CD14-positive monocyte (primary cell): ENCODE measurements at regions not wholly inside any gene's neighbourhood (a gene's known extent, or its start where the extent isn't known, plus 50 kb on each side); places are given as distances from the start of the nearest gene placed in this dataset.

Source experiments
- DNase-seq, 3 donors: peaks; one replicate each; pipeline ENCODE4 v3.0.0-alpha.2; 2011 to 2022
- H2AFZ ChIP-seq: 2 replicates; pipeline ENCODE4 v1.6.0; 2012; ENCODE audit warnings: mild to moderate bottlenecking, low read depth, low read length, inconsistent platforms; ENCODE audit not compliant: insufficient read depth, poor library complexity, severe bottlenecking
- H3K27ac ChIP-seq, 2 donors: 1 replicate in 1 of 2; 2 replicates in 1 of 2; pipeline ENCODE4 v1.5.1; 2012 to 2013; ENCODE audit warnings: low read length in 2 of 2, control low read depth in 1 of 2, inconsistent platforms in 1 of 2, low read depth in 1 of 2, mild to moderate bottlenecking in 1 of 2
- H3K27me3 ChIP-seq, 2 donors: one replicate each; pipeline versions ENCODE4 v1.6.0 to v1.6.1; 2011 to 2013; ENCODE audit warnings: low read length in 2 of 2; ENCODE audit not compliant: control insufficient read depth in 2 of 2, insufficient read depth in 2 of 2
- H3K36me3 ChIP-seq, 2 donors: replicated peaks in 1 of 2; 1 replicate in 1 of 2; 2 replicates in 1 of 2; pipeline versions ENCODE4 v1.5.1 to v1.6.1; 2012 to 2013; ENCODE audit warnings: low read length in 2 of 2, control low read depth in 1 of 2, inconsistent platforms in 1 of 2, mild to moderate bottlenecking in 1 of 2; ENCODE audit not compliant: insufficient read depth in 2 of 2, control insufficient read depth in 1 of 2
- H3K4me1 ChIP-seq, 2 donors: 1 replicate in 1 of 2; 2 replicates in 1 of 2; pipeline versions ENCODE4 v1.5.1 to v1.6.1; 2012 to 2013; ENCODE audit warnings: low read length in 2 of 2, control low read depth in 1 of 2, inconsistent platforms in 1 of 2, mild to moderate bottlenecking in 1 of 2, moderate library complexity in 1 of 2; ENCODE audit not compliant: insufficient read depth in 2 of 2, control insufficient read depth in 1 of 2
- H3K4me2 ChIP-seq: replicated peaks from 2 replicates; pipeline ENCODE3; 2012; ENCODE audit warnings: low read length, moderate library complexity, mild to moderate bottlenecking; ENCODE audit not compliant: poor library complexity, severe bottlenecking; ENCODE audit errors: extremely low read depth
- H3K4me3 ChIP-seq, 3 experiments: fragments of 200-600 bp in 1 of 3; sonication (generic) in 1 of 3; replicated peaks in 1 of 3; 1 replicate in 2 of 3; 2 replicates in 1 of 3; pipeline ENCODE4 v1.5.1; 2011 to 2013; ENCODE audit warnings: low read length in 3 of 3, mild to moderate bottlenecking in 3 of 3, control low read depth in 2 of 3, low read depth in 2 of 3, inconsistent platforms in 1 of 3, moderate library complexity in 1 of 3
- H3K79me2 ChIP-seq: 2 replicates; pipeline ENCODE4 v1.6.0; 2012; ENCODE audit warnings: mild to moderate bottlenecking, control low read depth, inconsistent platforms, low read length, moderate library complexity; ENCODE audit not compliant: insufficient read depth
- H3K9ac ChIP-seq: 2 replicates; pipeline ENCODE4 v1.6.0; 2017; ENCODE audit warnings: low read length, mild to moderate bottlenecking; ENCODE audit not compliant: insufficient read depth, poor library complexity, severe bottlenecking
- H3K9me3 ChIP-seq, 2 donors: replicated peaks in 1 of 2; 1 replicate in 1 of 2; 2 replicates in 1 of 2; pipeline versions ENCODE4 v1.5.1 to v1.6.1; 2012 to 2013; ENCODE audit warnings: low read length in 2 of 2, control low read depth in 1 of 2; ENCODE audit not compliant: control insufficient read depth in 1 of 2, insufficient read depth in 1 of 2
- H4K20me1 ChIP-seq: 2 replicates; pipeline ENCODE4 v1.6.0; 2012; ENCODE audit warnings: mild to moderate bottlenecking, low read length, control low read depth, moderate library complexity; ENCODE audit not compliant: insufficient read depth
- H3K27ac Mint-ChIP-seq, 7 donors: one replicate each; pipeline ENCODE4 v1.8.0; 2020; ENCODE audit warnings: mild to moderate bottlenecking in 7 of 7, mixed read lengths in 7 of 7, moderate library complexity in 6 of 7, inconsistent platforms in 2 of 7
- H3K27me3 Mint-ChIP-seq, 3 donors: one replicate each; pipeline ENCODE4 v1.8.0; 2021 to 2022; ENCODE audit warnings: low read depth in 3 of 3, mild to moderate bottlenecking in 3 of 3, mixed read lengths in 3 of 3, moderate library complexity in 3 of 3, inconsistent platforms in 1 of 3
- H3K36me3 Mint-ChIP-seq, 2 donors: one replicate each; pipeline ENCODE4 v1.8.0; 2020; ENCODE audit warnings: mixed read lengths in 2 of 2, inconsistent platforms in 1 of 2, mild to moderate bottlenecking in 1 of 2
- H3K4me1 Mint-ChIP-seq: one replicate; pipeline ENCODE4 v1.8.0; 2020; ENCODE audit warnings: mild to moderate bottlenecking, mixed read lengths
- H3K4me3 Mint-ChIP-seq, 2 donors: one replicate each; pipeline ENCODE4 v1.8.0; 2020; ENCODE audit warnings: mild to moderate bottlenecking in 2 of 2, mixed read lengths in 2 of 2, moderate library complexity in 1 of 2
- H3K9me3 Mint-ChIP-seq, 7 donors: one replicate each; pipeline ENCODE4 v1.8.0; 2020 to 2022; ENCODE audit warnings: mixed read lengths in 7 of 7, mild to moderate bottlenecking in 6 of 7, moderate library complexity in 6 of 7, inconsistent platforms in 2 of 7
- whole genome bisulfite sequencing: methylation state at CpG from one replicate; pipeline ENCODE4 v1.1.5; 2013; ENCODE audit warnings: missing lambda C conversion rate; ENCODE audit not compliant: insufficient coverage; 5-methylcytosine and 5-hydroxymethylcytosine counted together
- intact Hi-C, 2 donors: fragments of 100-400 bp; cut with micrococcal nuclease; formaldehyde crosslinking; loops; one replicate each; pipeline versions ENCODE4 v1.15.0 to v1.15.1; 2023
- TF ChIP-seq, protein P1 (sequence below): fragments of 200-600 bp; IDR thresholded peaks from one replicate; pipeline ENCODE4 v1.8.0; 2022; ENCODE audit warnings: antibody characterized with exemption, mild to moderate bottlenecking

DNA sequence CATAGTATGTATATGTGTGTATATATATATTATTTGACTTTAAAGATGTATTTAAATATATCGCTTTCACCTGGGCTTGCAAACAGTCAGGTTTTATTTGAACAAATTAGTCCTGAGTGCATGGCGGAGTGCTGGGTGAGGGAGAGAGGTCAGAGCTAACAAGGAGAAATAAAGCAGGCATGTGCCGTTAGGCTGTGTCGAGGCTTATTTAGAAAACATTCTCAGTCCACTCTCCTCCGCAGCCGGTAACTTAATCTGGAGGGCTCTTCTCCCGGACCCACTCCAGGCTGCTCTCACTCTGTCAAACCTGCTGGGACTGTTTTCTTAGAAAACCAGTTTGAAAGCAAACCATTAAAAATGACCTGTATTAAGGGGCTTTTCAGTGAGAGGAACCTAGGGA lies 455.9 kb downstream of the MN1 start:
- no peak for DNase-seq
- Mint-ChIP-seq H3K9me3 (peaks cover 0 to 6% (median 3%) of the 10 kb centered on the region in 7 donors), H3K36me3 (no peaks in the 10 kb centered on the region), H3K4me3 (no peak overlapping the region), H3K27me3 (peaks cover 0 to 9% (median 6%) of the 10 kb centered on the region in 3 donors), H3K27ac (no peak overlapping the region), H3K4me1 (no peaks in the 10 kb centered on the region)
- Histone ChIP-seq H3K4me2 (no peak overlapping the region), H3K4me3 (no peak overlapping the region), H3K9me3 (peaks cover 0 to 3% of the 10 kb centered on the region in 2 donors), H3K9ac (no peak overlapping the region), H3K79me2 (no peaks in the 10 kb centered on the region), H3K36me3 (no peaks in the 10 kb centered on the region), H4K20me1 (no peaks in the 10 kb centered on the region), H3K27me3 (peaks cover 0 to 4% of the 10 kb centered on the region in 2 donors), H2AFZ (no peak overlapping the region), H3K27ac (no peak overlapping the region), H3K4me1 (no peaks in the 10 kb centered on the region)
- TF ChIP-seq, protein P1, sequence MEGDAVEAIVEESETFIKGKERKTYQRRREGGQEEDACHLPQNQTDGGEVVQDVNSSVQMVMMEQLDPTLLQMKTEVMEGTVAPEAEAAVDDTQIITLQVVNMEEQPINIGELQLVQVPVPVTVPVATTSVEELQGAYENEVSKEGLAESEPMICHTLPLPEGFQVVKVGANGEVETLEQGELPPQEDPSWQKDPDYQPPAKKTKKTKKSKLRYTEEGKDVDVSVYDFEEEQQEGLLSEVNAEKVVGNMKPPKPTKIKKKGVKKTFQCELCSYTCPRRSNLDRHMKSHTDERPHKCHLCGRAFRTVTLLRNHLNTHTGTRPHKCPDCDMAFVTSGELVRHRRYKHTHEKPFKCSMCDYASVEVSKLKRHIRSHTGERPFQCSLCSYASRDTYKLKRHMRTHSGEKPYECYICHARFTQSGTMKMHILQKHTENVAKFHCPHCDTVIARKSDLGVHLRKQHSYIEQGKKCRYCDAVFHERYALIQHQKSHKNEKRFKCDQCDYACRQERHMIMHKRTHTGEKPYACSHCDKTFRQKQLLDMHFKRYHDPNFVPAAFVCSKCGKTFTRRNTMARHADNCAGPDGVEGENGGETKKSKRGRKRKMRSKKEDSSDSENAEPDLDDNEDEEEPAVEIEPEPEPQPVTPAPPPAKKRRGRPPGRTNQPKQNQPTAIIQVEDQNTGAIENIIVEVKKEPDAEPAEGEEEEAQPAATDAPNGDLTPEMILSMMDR, result no peak
- 96% methylated on average over 2 of the region's 7 CpGs for WGBS
- intact Hi-C loops, result no loop called here

DNA sequence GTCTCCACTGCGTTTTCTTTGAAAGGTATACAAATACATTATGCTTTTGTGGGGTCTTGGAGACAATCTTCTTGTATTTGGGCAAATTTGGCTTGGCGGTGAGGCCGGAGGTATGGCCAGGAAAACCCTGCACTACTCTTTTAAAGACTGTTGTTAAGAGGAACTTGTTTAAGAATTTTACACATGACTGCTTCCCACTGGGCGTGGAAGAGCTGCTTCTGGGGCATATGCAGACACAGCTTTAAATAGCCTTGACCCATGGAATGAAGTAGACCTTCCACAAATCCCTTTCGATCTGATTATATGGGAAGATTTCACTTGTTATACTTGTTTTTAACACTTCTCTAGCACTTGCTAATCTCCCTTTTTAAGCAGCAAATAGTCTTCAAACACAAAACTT lies 453.6 kb downstream of the MN1 start:
- no peak overlapping the region for H3K9ac ChIP-seq
- WGBS, result no CpG with 5 or more reads among the region's 5 CpGs
- H3K79me2 ChIP-seq, result no peaks in the 10 kb centered on the region
- DNase-seq, result no peak
- Mint-ChIP-seq H3K4me3 (no peak overlapping the region), H3K27me3 (peaks cover 0 to 6% (median 6%) of the 10 kb centered on the region in 3 donors), H3K4me1 (no peaks in the 10 kb centered on the region), H3K9me3 (peaks cover 0 to 6% (median 3%) of the 10 kb centered on the region in 7 donors), H3K27ac (no peak overlapping the region), H3K36me3 (no peaks in the 10 kb centered on the region)
- no peaks in the 10 kb centered on the region for H3K36me3 ChIP-seq
- TF ChIP-seq, protein P1, result no peak
- H3K4me3 ChIP-seq, result no peak overlapping the region
- H2AFZ ChIP-seq, result no peak overlapping the region
- no peak overlapping the region for H3K4me2 ChIP-seq
- peaks cover 0 to 3% of the 10 kb centered on the region in 2 donors for H3K9me3 ChIP-seq
- no peak overlapping the region for H3K27ac ChIP-seq
- intact Hi-C loops, result no loop called here
- no peaks in the 10 kb centered on the region for H4K20me1 ChIP-seq
- H3K4me1 ChIP-seq, result no peaks in the 10 kb centered on the region
- no peaks in the 10 kb centered on the region for H3K27me3 ChIP-seq
